ENCODE measurements at regions not wholly inside any gene's neighbourhood (a gene's known extent, or its start where the extent isn't known, plus 50 kb on each side); places are given as distances from the start of the nearest gene placed in this dataset.

DNA sequence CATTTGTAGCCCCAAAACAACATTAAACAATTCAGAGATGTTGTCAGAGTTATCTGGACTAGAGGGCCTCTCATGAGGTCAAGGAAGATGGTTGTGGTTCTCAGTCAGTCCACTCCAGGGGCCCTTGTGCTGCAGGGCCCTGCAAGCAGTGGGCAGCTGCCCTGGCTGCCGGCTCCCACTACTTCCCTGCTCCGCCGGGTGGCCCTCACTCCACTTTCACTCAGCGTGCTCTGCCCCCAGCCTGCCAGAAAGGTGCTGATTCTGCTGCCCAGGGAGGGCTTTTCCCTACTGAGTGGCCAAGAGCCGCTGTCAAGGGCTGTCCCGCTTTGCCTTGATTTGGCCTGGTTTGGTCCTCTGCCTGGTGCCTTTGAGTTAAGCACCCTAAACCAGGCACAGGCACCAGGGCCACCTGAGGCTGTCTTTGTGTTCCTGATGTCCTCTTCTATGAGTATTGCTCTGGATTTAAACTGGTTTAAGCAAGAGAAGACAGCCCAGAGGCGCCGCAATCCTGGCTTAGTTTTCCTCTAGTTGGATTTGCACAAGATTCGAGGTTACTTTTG, 117.2 kb downstream of the GADD45G start:
- no peak for DNase-seq (ENCODE audit: low read depth, low spot score)

DNA sequence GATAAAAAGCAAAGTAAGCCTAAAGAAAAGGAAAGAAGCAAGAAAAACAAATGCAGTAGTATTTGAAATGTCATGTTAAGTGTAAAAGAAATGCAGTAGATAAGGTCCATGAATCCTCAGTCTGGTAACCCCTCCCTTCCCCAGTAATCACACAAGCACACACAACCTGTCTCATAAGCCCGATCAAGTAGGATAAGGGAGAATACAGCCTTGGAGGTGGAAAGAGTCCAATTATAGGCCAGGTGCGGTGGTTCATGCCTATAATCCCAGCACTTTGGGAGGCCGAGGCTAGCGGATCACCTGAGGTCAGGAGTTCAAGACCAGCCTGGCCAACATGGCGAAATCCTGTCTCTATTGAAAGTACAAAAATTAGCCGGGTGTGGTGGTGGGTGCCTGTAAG, 117.9 kb downstream of the GADD45G start:
- DNase-seq (ENCODE audit: low read depth, low spot score): no peak

DNA sequence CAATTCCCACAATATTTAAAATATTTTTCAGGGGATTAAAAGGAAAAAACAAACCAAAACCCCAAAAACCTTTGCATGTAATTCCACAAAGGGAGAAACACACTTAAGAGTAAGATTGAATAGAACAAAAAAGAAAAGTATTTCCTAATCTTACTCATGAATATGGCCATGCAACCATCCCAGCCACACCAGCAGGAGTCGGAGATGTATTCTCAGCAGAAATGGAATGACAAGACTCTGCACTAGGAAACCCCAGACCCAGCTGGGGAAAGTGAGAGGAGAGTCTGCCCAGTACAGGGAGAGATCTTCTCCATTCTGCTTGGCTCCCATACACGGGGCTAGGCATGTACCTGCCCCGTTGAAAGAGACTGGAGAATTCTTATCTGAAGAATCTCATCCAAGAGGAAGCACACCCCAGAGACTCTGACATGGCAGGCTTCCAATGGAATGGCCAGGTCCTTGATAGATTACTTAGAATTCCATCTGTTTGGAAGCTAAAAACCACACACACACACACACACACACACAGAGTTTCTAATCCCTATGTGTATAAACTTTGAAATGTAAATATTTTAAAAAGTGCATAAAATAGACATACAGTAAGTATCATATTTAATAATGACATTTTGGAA, 118.8 kb downstream of the GADD45G start:
- no peak for DNase-seq (ENCODE audit: low read depth, low spot score)

DNA sequence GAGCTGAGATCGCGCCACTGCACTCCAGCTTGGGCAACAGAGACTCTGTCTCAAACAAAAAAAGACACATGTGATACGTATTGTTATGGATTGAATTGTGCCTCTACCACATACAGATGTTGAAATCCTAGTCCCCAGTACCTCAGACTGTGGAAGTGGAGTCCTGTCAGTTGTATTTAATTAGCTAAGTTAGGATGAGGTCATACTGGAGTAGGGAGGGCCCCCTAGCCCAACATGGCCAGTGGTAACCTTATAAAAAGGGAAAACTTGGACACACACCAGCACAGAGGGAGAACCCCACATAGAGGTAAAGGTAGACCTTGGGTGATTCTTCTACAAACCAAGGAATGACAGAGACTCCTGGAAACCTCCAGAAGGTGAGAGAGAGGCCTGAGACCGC, 119.8 kb downstream of the GADD45G start:
- DNase-seq (ENCODE audit: low read depth, low spot score): no peak

DNA sequence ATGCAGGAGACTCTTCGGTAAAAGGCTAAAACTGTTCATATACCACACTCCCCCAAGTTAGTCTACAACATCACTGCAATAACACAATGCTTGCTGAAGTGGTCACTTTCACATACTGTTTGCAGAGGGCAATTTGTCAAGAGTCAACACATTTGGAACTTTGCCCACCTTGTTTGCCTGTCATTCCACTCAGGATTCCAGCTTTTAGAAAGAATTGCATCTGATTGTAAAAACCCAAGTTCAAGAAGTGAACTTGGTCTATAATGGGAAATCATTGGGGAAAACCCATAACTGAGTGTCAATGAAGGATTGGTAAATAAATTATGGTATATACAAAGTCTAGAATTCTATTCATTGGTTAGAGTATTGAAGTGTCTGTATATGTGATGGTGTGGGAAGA, 120.5 kb downstream of the GADD45G start:
- no peak for DNase-seq (ENCODE audit: low read depth, low spot score)

DNA sequence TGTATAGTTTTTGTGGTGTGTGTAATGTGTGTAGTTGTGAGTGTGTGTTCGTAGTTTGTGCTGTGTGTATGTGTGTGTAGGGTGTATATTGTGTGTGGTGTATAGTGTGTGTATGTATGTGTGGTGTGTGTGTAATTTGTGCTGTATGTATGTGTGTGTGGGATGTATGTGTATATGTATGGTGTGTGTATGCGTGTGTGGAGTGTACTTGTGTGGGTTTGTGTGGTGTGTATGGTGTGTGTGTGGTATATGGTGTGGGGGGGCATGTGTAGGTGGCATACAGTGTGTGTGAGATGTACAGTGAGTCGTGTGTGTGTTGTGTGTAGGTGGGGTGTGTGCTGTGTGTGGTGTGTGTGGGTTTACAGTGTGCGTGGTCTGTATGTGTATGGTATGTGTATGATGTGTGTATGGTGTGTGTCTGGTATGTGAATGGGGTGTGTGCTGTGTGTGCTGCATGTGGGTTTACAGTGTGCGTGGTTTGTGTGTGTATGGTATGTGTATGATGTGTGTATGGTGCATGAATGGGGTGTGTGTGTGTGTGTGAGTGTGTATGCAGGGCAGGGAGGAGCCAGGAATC, 125.2 kb downstream of the GADD45G start:
- no peak for DNase-seq (ENCODE audit: low read depth, low spot score)

DNA sequence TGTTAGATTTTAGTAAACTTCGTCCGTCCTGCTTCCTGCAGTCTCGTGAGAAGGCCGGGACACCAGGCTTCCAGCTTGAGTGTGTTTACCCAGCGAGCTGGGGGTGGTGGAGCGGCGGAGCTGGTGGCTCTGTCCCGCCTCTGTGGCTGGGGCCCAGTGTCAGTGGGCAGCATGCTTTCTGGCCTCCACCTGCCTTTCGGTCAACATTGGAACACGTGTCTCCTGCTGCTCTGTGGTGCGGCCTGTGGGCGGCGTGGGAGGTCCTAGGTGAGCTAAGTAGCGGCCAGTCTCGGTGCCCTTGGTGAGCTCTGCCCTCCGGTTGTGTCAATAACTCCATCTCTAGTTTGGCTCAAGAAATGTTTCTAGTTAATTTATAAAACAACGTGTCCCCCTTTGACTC, 125.9 kb downstream of the GADD45G start:
- no peak for DNase-seq (ENCODE audit: low read depth, low spot score)

DNA sequence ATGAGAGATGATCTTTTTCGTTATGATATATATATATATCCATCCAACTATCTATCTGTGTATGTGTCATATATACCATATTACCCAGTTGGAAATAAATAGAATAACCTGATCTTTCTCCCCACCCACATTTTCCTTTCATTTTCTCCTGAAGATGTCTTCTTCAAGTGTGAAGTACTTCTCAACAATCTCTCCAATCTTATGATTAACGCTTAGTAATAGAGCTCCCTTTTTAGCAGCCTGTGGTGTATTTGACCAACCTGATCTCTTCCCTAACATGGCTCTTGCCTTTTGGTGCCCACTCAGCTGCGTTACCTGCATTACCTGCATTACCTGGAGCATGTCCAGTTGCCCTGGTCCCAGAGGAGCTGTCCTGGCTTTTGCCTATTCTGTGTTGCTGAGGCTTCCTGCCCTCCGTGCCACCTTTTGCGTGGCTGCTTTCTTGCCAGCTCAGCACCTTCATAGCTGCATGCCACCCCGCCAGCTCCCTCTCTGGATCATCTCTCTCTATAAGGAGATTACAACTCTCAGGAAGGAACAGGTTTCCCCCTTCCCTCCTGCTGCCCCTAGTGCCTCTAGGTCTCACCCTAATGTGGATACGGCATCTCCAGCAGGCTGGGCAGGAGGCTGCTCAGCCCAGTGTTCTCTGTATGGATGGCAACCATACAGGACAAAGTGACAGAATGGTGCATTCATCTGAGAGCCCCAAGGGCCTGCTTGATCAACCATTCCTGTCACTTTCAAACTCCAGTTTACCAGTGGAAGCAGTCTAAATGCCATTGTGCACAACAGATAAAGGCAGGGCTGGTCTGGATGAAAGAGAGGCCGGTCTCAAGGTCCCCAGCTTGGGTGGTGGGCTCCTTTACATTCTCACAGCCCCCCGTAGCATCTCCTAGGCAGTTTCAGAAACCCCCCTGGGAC, 126.7 kb downstream of the GADD45G start:
- no peak for DNase-seq (ENCODE audit: low read depth, low spot score)

DNA sequence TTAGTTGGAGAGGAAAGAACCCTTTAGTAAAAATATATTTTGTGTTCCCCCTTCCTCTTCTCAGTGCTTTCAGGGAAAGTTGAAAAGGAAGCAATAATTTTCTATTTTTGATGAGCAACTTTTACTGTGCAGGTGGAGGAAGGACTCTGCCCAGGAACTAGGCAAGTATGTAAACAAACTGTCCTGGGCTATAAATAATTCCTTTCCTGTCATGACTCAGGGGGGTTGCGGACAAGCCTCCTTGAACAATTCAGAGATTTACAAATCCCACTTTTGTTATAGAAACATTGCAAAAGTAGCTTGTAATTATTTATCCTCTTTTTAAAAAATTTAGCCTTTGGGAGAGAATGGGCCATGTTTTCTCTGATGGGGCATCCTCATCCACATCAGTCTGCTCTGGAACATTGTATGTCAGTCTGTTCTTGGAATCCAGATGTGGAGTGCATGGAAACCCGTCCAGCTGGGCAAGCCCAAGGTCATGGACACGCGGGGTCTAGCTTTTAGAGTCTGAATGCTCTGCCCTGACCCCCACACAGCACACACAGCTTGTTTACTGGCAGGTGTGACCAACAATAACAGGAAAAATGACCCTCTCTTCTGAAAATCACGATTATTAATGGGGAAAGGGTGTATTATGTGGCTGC, 127.6 kb downstream of the GADD45G start:
- DNase-seq (ENCODE audit: low read depth, low spot score): no peak

DNA sequence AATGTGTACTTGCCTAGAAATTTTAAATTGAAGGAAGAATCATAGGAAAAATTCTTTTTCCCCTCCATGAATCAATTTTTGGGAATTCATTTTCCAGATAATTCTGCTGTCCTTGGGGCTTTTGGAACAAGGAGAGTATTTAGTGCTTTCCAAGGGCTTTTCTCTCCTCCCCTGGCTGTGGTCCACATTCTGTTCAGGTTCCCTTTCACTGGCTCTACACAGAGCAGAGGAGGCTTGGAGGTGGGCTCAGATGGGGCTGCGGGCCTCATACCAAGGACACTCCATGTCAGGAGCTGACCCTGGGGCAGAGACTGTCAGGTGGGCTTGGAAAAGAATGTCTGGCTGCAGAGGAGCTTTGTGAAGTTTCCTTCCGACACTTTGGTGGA, 128.1 kb downstream of the GADD45G start:
- DNase-seq (ENCODE audit: low read depth, low spot score): no peak

DNA sequence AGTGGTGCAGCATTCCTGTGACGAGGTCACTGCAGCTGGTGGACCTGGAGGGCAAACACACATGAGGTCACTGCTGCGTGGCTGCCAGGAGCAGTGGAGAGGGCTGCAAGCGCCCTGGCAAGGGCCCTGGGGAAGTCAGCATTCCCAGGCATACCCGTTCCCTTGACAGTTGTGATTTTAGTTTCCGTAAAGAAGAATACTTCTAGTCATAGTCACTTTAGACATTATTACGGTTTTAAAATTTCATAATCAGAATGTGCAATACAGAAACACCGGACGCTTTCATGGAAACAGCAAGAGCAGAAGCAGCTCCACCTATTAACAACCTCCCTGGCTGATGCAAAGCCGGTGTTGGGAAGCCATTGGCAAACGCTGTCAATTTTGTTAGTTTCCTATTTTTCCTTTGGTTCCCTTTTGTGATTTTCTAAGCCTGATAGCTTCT, 129.8 kb downstream of the GADD45G start:
- no peak for DNase-seq (ENCODE audit: low read depth, low spot score)

DNA sequence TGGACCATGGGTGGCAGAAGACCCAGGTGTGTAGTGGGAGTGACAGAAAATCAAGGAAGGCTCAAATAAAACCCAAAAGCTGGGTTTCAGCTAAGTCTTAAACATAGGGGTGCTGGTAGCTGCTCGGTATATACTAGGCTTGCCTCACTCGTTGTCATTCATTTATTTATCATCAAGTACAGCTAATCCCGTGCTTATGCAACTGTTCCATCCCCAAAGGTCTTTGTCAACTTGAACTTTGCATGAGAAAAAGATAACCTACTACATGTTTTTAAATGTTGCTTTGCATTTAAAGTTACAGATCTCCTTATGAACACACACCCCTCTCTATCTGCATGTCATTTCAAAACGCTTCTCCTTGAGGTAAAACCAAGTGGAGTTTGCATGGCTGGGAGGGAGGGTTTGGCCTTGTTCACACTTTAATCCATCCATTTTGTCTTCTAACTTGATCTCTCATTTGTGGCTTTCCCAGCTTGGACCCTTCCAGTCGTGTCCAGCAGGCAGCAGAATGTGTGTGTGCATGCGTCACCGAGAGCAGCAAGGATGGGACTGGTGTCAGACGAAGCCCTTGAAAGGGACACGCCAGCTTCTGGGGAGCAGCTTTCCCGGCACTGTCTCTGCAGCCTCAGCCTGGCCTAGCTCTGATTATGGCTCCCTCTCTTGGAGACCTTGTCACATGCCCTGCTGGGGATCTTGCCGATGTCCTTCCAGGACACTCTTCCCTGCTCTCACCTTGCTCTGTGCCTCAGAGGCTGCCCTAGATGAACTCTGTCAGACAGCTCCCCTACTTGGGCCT, 133.5 kb downstream of the GADD45G start:
- no peak for DNase-seq (ENCODE audit: low read depth, low spot score)

DNA sequence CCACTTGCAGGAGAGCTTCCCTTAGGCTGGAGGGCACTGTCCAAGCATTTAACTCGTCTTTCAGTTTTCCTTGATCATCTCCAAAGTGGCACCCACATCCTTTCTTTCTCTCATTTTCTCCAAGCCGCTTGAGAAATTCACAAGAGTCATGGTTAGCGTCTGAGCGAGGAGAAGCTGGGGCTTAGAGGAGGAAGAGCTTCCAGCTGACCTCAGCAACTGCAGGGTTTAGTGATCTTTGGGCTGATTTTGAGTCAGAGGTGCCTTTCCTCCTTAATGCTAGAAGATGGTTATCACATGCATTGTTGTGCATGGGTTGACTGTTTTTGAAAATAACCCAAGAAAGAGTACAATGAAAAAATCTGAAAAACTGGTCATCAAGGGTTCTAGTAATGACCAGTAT, 134.7 kb downstream of the GADD45G start:
- DNase-seq (ENCODE audit: low read depth, low spot score): no peak

DNA sequence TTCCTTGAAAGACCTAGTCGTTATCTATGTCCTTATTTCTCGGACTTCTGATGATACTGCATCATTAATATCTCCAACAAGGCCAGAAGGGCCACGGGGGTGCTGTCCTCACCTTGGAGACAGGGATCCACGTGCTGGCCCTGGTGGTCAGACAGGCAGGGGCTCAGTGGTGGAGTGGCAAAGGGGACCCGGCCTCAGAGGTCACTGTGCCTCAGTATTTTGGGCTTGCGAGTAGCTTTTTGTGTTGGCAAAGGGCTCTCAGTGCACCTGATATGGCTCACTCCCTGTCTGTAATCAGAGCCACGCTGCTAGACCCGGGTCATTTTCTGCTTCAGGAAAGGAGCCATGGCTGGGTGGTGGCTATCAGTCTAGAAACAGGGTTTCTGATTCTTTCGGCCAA, 135.1 kb downstream of the GADD45G start:
- no peak for DNase-seq (ENCODE audit: low read depth, low spot score)

DNA sequence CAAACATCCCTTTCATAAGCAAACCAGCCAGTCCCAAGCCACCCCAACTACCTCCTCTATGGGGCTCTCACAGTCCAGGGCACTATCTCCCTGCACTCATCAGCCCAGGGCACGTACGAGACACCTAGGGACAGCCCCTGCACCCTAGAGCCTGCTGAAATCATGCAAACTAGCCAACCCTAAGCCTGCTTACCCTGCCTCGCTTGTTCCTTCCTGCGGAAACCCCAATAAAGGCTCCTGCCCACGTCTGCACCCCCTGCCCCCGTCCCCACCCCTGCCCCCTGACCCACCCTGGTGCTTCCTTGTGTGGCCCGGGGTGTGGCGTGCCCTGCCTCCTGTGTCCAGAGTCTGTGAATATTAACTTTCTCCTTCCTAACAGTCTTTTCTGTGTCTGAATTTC, 135.9 kb downstream of the GADD45G start:
- no peak for DNase-seq (ENCODE audit: low read depth, low spot score)

DNA sequence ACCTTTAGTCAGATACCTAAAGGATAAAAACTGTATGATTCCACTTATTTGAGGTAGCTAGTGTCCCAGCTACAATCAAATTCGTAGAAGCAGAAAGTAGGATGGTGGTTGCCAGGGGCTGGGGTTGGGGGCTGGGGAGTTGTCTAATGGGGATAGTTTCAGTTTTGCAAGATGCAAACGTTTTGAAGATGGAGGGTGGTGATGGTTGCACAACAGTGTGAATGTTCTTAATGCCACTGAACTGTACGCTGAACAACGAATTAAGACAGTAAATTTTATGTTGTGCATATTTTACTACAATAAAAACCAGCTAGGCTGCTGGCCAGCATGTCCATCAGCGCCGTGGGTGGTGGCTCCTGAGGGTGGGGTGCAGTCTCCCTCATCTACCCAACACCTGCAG, 137.8 kb downstream of the GADD45G start:
- no peak for DNase-seq (ENCODE audit: low read depth, low spot score)

DNA sequence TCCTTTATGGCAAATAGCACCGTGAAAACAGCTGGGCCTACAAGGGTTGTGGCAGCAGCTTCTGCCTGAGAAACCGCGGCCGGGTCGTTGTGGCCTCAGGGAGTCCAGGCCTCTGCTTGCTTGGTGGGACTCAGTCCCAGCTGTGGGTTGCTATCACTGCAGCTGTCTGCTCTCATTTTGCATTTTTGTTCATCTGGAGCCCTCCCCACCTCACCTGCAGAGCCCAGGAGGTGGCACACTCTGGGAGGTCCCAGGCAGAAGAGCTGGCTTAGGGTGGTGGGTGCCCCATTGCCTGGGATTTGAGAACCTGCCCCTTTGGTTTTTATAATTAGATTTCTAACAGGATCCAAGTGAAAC, 138.4 kb downstream of the GADD45G start:
- DNase-seq (ENCODE audit: low read depth, low spot score): no peak

DNA sequence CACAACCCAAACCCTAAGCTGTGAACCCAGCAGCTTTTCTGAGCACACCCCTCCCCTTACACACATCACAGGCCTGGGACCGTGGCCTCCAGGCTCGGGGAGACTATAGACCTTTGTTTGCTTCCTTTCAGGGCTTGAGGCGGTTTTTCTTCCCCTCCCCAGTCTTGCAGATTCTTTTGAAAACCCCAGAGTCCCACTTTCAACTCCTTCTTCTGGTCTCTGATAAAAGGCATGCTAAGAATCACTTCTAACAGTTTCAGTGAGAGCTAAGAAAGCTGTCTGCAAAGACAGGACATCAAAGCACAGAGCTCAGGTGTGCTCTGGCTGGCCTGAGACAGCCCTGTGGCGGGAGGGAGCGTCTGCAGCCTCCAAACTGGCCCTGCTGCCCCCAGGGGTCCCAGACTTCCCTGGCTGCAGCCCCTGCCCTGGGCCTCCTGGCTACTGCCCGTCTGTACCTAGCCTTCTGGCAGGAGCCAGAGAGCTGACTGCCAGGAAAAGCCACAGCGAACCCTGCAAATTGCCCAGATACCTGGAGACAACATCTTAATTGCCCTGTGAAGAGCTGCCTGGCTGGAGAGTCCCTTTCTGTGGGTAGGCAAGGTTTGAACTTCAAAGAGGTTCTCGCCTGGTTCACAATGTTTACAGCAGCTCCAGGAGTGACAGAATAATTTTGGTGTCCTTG, 138.9 kb downstream of the GADD45G start:
- peak; percentile 57 for DNase-seq (ENCODE audit: low read depth, low spot score)

DNA sequence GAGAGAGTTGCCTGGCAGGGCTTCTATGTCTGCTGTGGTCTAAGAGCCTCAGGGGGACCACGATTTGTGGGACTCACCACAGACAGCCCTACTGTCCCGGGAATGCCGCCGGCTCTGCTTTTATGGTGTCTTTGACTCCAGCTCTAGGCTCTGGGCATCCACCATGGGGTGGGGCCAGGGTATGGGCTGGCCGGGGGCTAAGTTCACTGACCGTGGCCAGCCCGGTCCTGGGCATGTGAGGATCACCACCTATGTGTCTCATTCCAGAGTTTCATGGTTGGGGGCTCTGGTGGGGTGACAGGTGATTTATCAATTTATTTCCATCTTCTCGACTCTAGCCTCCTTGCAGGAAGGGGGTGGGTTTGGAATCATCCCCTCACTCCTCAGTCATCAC, 139.4 kb downstream of the GADD45G start:
- no peak for DNase-seq (ENCODE audit: low read depth, low spot score)

DNA sequence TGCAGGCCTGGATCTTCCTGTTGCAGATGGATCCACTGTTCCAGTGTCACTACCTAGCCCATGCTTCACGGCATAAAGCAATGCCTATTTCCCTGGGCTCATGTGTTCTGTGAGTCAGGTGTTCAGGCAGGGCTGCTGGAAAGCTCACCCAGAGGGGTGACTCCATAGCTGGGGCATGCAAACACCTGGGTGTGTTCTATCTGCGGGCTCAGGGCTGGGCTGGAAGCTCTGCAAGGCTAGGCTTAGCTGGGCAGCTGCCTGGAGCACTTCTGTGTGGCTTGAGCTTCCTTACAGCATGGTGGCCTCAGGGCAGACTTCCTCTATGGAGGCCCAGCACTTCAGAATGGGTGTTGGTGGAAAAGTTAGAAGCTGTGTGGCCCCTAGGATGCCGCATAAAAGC, 139.9 kb downstream of the GADD45G start:
- no peak for DNase-seq (ENCODE audit: low read depth, low spot score)
